Activated CD8-positive, alpha-beta T cell treated with anti-CD3 and anti-CD28 coated beads for 36 hours (primary cell): ENCODE measurements at regions not wholly inside any gene's neighbourhood (a gene's known extent, or its start where the extent isn't known, plus 50 kb on each side); places are given as distances from the start of the nearest gene placed in this dataset.

Source experiments
- ATAC-seq: fragments of 200-7000 bp; cut with Tn5 transposase; one replicate; pipeline ENCODE4 v1.10.0; 2021; ENCODE audit warnings: mild to moderate bottlenecking, moderate library complexity
- CTCF ChIA-PET: fragments of 350-600 bp; sonication (Branson Sonifier 250); formaldehyde crosslinking; loops from one replicate; lab custom pipeline; 2021; ENCODE audit warnings: antibody characterized with exemption; lab: Charles Lee
- POLR2A ChIA-PET: fragments of 350-600 bp; sonication (Branson Sonifier 250); formaldehyde crosslinking; loops from one replicate; lab custom pipeline; 2021; ENCODE audit warnings: antibody characterized with exemption; lab: Charles Lee
- DNase-seq: peaks from one replicate; pipeline ENCODE4 v3.0.0-alpha.2; 2020
- H3K27ac Mint-ChIP-seq: one replicate; pipeline ENCODE4 v1.8.0; 2021; ENCODE audit warnings: mild to moderate bottlenecking, mixed read lengths
- H3K27me3 Mint-ChIP-seq: one replicate; pipeline ENCODE4 v1.8.0; 2021; ENCODE audit warnings: mixed read lengths
- H3K36me3 Mint-ChIP-seq: one replicate; pipeline ENCODE4 v1.8.0; 2021; ENCODE audit warnings: low read depth, mixed read lengths
- H3K4me1 Mint-ChIP-seq: one replicate; pipeline ENCODE4 v1.8.0; 2021; ENCODE audit warnings: low read depth, mixed read lengths
- H3K4me3 Mint-ChIP-seq: one replicate; pipeline ENCODE4 v1.8.0; 2021; ENCODE audit warnings: mild to moderate bottlenecking, moderate library complexity, mixed read lengths
- H3K9me3 Mint-ChIP-seq: one replicate; pipeline ENCODE4 v1.8.0; 2021; ENCODE audit warnings: mixed read lengths
- intact Hi-C: fragments of 100-400 bp; cut with micrococcal nuclease; formaldehyde crosslinking; loops from one replicate; pipeline ENCODE4 v1.10.0; 2022
- TF ChIP-seq, protein P1 (sequence below): fragments of 200-600 bp; IDR thresholded peaks from one replicate; pipeline ENCODE4 v1.8.0; 2022; ENCODE audit warnings: antibody characterized with exemption, mild to moderate bottlenecking

DNA sequence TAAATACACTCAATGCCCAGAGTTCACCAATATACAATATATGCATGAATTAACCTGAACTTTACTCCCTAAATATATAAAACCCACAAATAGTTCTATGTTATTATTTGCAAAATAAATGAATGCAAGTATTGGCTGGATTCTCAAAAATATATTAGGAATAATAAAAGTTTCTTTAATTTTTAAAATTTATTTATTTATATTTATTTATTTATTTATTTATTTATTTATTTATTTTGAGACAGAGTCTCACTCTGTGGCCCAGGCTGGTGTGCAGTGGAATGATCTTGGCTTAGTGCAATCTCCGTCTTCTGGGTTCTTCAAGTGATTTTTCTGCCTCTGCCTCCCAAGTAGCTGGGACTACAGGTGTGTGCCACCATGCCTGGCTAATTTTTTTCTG lies 88.7 kb upstream of the TMEFF2 start:
- Mint-ChIP-seq H3K36me3 (no peaks in the 10 kb centered on the region), H3K9me3 (no peaks in the 10 kb centered on the region), H3K4me1 (no peaks in the 10 kb centered on the region), H3K27ac (no peak overlapping the region), H3K27me3 (peaks cover 4% of the 10 kb centered on the region), H3K4me3 (no peak overlapping the region)
- intact Hi-C loops: no loop called here
- DNase-seq (no peak), ATAC-seq (no peak)
- ChIA-PET CTCF (interaction anchor here (1.2 kb wide), 1 partner anchor 16 kb away, joined by 4 read pairs; no protein-coding TSS in a partner anchor), POLR2A (no interaction called here)
- TF ChIP-seq, protein P1, sequence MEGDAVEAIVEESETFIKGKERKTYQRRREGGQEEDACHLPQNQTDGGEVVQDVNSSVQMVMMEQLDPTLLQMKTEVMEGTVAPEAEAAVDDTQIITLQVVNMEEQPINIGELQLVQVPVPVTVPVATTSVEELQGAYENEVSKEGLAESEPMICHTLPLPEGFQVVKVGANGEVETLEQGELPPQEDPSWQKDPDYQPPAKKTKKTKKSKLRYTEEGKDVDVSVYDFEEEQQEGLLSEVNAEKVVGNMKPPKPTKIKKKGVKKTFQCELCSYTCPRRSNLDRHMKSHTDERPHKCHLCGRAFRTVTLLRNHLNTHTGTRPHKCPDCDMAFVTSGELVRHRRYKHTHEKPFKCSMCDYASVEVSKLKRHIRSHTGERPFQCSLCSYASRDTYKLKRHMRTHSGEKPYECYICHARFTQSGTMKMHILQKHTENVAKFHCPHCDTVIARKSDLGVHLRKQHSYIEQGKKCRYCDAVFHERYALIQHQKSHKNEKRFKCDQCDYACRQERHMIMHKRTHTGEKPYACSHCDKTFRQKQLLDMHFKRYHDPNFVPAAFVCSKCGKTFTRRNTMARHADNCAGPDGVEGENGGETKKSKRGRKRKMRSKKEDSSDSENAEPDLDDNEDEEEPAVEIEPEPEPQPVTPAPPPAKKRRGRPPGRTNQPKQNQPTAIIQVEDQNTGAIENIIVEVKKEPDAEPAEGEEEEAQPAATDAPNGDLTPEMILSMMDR: no peak

DNA sequence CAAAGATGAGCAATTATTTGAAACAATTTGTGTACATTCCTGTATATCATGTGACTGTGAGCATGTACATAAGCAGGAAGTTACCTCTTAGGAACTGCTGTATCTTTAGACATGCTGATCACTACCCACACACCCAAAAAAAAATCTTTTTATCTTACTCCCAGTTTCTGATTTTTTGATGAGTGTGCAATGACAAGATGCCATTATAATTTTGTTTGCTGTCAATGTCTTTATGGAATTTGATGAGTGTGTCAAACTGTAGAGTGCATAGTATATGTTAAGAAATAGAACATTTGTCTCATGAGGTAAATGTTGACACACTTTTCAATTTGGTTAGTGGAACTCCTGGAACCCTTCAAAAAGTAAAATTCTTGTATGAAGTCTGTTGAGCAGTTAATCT lies 84.0 kb upstream of the TMEFF2 start:
- CTCF ChIA-PET: no interaction called here
- ATAC-seq (no peak), DNase-seq (no peak)
- POLR2A ChIA-PET: no interaction called here
- Mint-ChIP-seq H3K36me3 (no peaks in the 10 kb centered on the region), H3K27ac (no peak overlapping the region), H3K27me3 (peaks cover 4% of the 10 kb centered on the region), H3K4me3 (no peak overlapping the region), H3K9me3 (no peaks in the 10 kb centered on the region), H3K4me1 (no peaks in the 10 kb centered on the region)
- intact Hi-C loops: no loop called here
- TF ChIP-seq, protein P1: no peak

DNA sequence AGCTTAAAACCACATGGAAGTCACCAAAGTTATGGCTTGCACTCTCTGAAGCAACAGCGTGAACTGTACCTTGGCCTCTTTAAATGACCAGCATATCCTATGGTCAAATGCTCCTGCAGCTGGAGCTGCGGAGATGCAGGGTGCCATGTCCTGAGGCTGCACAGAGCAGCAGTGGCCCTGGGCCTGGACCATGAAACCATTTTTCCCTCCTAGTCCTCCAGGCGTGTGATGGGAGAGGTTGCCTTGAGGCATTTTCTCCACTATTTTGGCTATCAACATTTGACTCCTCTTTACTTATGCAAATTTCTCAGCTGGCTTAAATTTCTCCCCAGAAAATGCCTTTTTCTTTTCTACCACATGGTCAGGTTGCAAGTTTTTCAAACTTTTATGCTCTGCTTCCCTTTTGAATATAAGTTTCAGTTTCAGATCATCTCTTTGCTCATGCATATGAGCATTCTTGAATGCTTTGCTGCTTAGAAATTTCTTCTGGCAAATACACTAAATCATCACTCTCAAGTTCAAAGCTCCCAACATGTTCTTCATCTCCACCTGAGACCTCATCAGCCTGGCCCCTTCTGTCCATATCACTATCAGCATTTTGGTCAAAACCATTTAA lies 82.9 kb upstream of the TMEFF2 start:
- Mint-ChIP-seq H3K4me1 (no peaks in the 10 kb centered on the region), H3K27ac (no peak overlapping the region), H3K27me3 (peaks cover 4% of the 10 kb centered on the region), H3K36me3 (no peaks in the 10 kb centered on the region), H3K9me3 (no peaks in the 10 kb centered on the region), H3K4me3 (no peak overlapping the region)
- no peak for ATAC-seq
- TF ChIP-seq, protein P1: no peak
- intact Hi-C loops: no loop called here
- POLR2A ChIA-PET: no interaction called here
- CTCF ChIA-PET: no interaction called here
- DNase-seq: no peak

DNA sequence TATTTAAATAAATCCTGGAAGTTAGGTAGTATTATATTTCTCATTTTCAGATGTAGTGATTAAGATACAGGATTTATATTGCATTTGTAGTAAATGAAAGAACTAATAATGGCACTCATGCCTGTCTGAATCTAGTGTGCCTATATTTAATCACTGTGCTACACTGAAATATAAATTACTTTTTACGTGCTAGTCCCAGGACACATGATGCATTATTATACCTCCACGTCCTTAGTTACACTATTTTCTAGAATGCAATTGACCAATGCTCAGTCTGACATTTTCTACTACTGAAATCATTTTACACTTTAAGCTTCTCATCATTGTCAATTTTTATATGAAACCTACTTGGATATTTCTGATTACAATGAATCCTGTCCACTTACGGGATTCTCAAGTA lies 80.9 kb upstream of the TMEFF2 start:
- no peak overlapping the region for H3K27ac Mint-ChIP-seq
- POLR2A ChIA-PET: no interaction called here
- H3K27me3 Mint-ChIP-seq: no peaks in the 10 kb centered on the region
- H3K9me3 Mint-ChIP-seq: no peaks in the 10 kb centered on the region
- no peaks in the 10 kb centered on the region for H3K36me3 Mint-ChIP-seq
- no peak overlapping the region for H3K4me3 Mint-ChIP-seq
- CTCF ChIA-PET: no interaction called here
- ATAC-seq (no peak), DNase-seq (no peak)
- no peaks in the 10 kb centered on the region for H3K4me1 Mint-ChIP-seq
- TF ChIP-seq, protein P1: no peak
- intact Hi-C loops: no loop called here

DNA sequence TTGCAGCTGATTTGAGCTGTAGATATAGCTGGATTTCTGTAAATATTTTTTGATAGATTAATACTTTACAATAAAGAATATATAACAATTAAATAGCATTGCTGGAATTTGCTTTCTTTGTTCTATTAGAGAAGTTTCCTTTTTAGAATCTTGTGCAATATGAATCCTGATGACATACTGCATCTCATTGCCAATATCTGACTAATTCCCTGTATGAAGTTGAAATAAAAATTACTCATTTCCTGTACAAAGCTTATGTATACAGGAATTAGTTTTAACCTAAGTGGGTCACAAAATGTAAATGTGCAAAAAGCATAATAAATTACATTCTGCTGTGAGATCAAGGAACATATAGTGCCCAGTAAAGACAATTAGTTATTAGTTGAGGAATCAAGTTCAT lies 72.8 kb upstream of the TMEFF2 start:
- ChIA-PET CTCF (no interaction called here), POLR2A (no interaction called here)
- TF ChIP-seq, protein P1: no peak

More for the DNA sequence above, 72.8 kb upstream of the TMEFF2 start:
- H3K4me1 Mint-ChIP-seq: no peaks in the 10 kb centered on the region
- H3K9me3 Mint-ChIP-seq: no peaks in the 10 kb centered on the region
- DNase-seq: no peak
- H3K36me3 Mint-ChIP-seq: no peaks in the 10 kb centered on the region
- intact Hi-C loops: no loop called here
- no peak for ATAC-seq
- H3K4me3 Mint-ChIP-seq: no peak overlapping the region
- no peak overlapping the region for H3K27ac Mint-ChIP-seq
- H3K27me3 Mint-ChIP-seq: no peaks in the 10 kb centered on the region
